22Rv1 (cell line): ENCODE measurements at regions not wholly inside any gene's neighbourhood (a gene's known extent, or its start where the extent isn't known, plus 50 kb on each side); places are given as distances from the start of the nearest gene placed in this dataset.

Source experiments
- CTCF ChIP-seq: fragments of 450-650 bp; IDR thresholded peaks from 2 replicates; pipeline ENCODE4 v1.5.1; 2017; ENCODE audit warnings: mild to moderate bottlenecking
- ZFX ChIP-seq: fragments of 450-650 bp; IDR thresholded peaks from 2 replicates; pipeline ENCODE4 v1.6.1; 2017; ENCODE audit warnings: antibody characterized with exemption, borderline replicate concordance

- TF ChIP-seq CTCF: no peak
- no peak for TF ChIP-seq ZFX
These were observed 838.7 kb downstream of the RNF144A start for GRCh38 chr2:7755879-7756278.
